ENCODE measurements at regions not wholly inside any gene's neighbourhood (a gene's known extent, or its start where the extent isn't known, plus 50 kb on each side); places are given as distances from the start of the nearest gene placed in this dataset.

DNA sequence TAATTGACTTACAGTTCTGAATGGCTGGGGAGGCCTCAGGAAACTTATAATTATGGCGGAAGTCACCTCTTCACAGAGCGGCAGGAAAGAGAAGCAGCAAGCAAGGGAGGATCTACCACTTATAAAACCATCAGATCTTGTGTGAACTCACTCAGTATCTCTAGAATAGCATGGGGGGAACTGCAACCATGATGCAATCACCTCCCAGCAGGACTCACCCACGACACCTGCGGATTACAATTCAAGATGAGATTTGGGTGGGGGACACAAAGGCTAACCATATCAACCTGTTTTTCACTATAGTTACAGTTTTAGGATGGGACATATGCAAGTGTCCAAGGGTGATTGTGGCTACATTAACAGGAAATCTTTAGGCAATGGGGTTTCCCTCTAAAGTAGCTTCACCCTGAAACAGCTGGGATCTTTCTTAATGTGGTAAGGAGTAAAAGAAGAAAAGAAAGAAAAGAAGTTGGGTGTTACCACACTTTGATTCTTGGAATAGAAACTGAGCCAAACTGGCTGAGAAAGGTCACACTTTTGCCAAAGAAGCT, 453.8 kb downstream of the OTOL1 start:
- no peaks in the 10 kb centered on the region for H3K36me3 Mint-ChIP-seq (ENCODE audit: low read depth)
- H3K4me3 Mint-ChIP-seq, result no peak overlapping the region
- H3K27me3 Mint-ChIP-seq (ENCODE audit: low read depth), result no peaks in the 10 kb centered on the region
- TF ChIP-seq, protein P1, sequence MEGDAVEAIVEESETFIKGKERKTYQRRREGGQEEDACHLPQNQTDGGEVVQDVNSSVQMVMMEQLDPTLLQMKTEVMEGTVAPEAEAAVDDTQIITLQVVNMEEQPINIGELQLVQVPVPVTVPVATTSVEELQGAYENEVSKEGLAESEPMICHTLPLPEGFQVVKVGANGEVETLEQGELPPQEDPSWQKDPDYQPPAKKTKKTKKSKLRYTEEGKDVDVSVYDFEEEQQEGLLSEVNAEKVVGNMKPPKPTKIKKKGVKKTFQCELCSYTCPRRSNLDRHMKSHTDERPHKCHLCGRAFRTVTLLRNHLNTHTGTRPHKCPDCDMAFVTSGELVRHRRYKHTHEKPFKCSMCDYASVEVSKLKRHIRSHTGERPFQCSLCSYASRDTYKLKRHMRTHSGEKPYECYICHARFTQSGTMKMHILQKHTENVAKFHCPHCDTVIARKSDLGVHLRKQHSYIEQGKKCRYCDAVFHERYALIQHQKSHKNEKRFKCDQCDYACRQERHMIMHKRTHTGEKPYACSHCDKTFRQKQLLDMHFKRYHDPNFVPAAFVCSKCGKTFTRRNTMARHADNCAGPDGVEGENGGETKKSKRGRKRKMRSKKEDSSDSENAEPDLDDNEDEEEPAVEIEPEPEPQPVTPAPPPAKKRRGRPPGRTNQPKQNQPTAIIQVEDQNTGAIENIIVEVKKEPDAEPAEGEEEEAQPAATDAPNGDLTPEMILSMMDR (IDR thresholded peaks at IDR 0.05; ENCODE audit: unreplicated experiment in 3 of 3), result no peak
- H3K4me1 Mint-ChIP-seq, result no peaks in the 10 kb centered on the region
- no peak overlapping the region for H3K27ac Mint-ChIP-seq
- peaks cover under 1% of the 10 kb centered on the region for H3K9me3 Mint-ChIP-seq

DNA sequence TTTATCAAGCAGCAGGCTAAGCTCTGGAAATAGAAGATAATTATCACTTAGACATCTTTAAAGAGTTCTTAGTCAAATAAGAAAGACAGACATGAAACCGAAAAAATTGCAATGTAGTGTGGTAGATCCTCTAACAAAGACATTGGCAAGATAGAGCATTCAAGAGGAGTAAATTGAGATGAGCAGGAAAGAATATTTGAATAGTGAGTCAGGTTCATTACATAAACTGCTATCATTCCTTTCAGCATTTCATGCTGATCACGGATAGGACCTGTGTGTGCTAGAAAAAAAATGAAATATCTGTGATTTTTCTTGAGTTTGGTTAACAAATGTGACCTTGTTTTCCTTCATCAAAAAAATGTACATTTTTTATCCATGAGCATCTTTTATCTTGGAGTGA, 460.9 kb downstream of the OTOL1 start:
- Mint-ChIP-seq H3K9me3 (no peaks in the 10 kb centered on the region), H3K27me3 (ENCODE audit: low read depth) (no peaks in the 10 kb centered on the region), H3K4me3 (no peak overlapping the region), H3K4me1 (no peaks in the 10 kb centered on the region), H3K36me3 (ENCODE audit: low read depth) (no peaks in the 10 kb centered on the region), H3K27ac (no peak overlapping the region)
- TF ChIP-seq, protein P1 (IDR thresholded peaks at IDR 0.05; ENCODE audit: unreplicated experiment in 3 of 3), result no peak

GRCh38 chr3:161964857-161965256, 468.2 kb downstream of the OTOL1 start:
- Mint-ChIP-seq H3K36me3 (ENCODE audit: low read depth) (no peaks in the 10 kb centered on the region), H3K27me3 (ENCODE audit: low read depth) (no peaks in the 10 kb centered on the region), H3K9me3 (peaks cover 10% of the 10 kb centered on the region), H3K27ac (no peak overlapping the region), H3K4me3 (no peak overlapping the region), H3K4me1 (no peaks in the 10 kb centered on the region)
- TF ChIP-seq, protein P1 (IDR thresholded peaks at IDR 0.05; ENCODE audit: unreplicated experiment in 3 of 3), result no peak

- H3K9me3 Mint-ChIP-seq, result peaks cover 2% of the 10 kb centered on the region
- H3K36me3 Mint-ChIP-seq (ENCODE audit: low read depth), result no peaks in the 10 kb centered on the region
- peaks cover 7% of the 10 kb centered on the region for H3K4me1 Mint-ChIP-seq
- H3K27me3 Mint-ChIP-seq (ENCODE audit: low read depth), result no peaks in the 10 kb centered on the region
- TF ChIP-seq, protein P1 (IDR thresholded peaks at IDR 0.05; ENCODE audit: unreplicated experiment in 3 of 3), result no peak
- H3K27ac Mint-ChIP-seq, result no peak overlapping the region
- no peak overlapping the region for H3K4me3 Mint-ChIP-seq
Measured at GRCh38 chr3:161969867-161970266, 473.3 kb downstream of the OTOL1 start.

DNA sequence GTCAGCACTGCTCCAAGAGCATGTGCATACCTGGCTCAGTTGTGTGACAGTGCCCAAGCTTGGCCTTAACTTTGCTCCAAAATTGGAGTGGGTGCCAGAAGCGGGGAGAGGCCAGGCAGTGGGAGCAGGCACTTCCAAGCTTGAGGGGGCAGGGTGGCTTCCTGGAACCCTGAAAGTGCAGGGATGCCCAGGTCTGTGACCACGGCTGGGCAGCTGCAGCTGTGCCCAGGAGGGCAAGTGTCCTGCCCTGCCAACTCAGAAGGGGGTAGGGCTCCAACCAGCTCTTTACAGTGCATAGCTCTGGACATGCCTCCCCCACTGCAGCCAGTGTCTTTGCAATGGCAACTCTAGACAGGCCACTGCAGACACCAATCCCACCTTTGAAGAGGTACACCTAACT, 478.6 kb downstream of the OTOL1 start:
- H3K4me3 Mint-ChIP-seq, result no peak overlapping the region
- H3K27ac Mint-ChIP-seq, result no peak overlapping the region
- H3K4me1 Mint-ChIP-seq, result peaks cover 7% of the 10 kb centered on the region
- H3K9me3 Mint-ChIP-seq, result no peaks in the 10 kb centered on the region
- H3K36me3 Mint-ChIP-seq (ENCODE audit: low read depth), result no peaks in the 10 kb centered on the region
- H3K27me3 Mint-ChIP-seq (ENCODE audit: low read depth), result no peaks in the 10 kb centered on the region
- TF ChIP-seq, protein P1 (IDR thresholded peaks at IDR 0.05; ENCODE audit: unreplicated experiment in 3 of 3), result no peak

GRCh38 chr3:161977063-161977462, 480.5 kb downstream of the OTOL1 start:
- Mint-ChIP-seq H3K27ac (no peak overlapping the region), H3K9me3 (no peaks in the 10 kb centered on the region), H3K4me1 (peaks cover 7% of the 10 kb centered on the region), H3K4me3 (no peak overlapping the region), H3K36me3 (ENCODE audit: low read depth) (no peaks in the 10 kb centered on the region), H3K27me3 (ENCODE audit: low read depth) (no peaks in the 10 kb centered on the region)
- TF ChIP-seq, protein P1 (IDR thresholded peaks at IDR 0.05; ENCODE audit: unreplicated experiment in 3 of 3), result no peak

All from nephron (organoid).